NCI-H345 (cell line): ENCODE measurements at regions not wholly inside any gene's neighbourhood (a gene's known extent, or its start where the extent isn't known, plus 50 kb on each side); places are given as distances from the start of the nearest gene placed in this dataset.
"Not testable (repeated sequence)": the region's sequence is repeated elsewhere in the genome, so short reads cannot be mapped to it uniquely, and the experiment has no call there.

Source experiments
- DNase-seq: peaks from one replicate; lab custom pipeline; 2025; lab: John Stamatoyannopoulos, UW

- DNase-seq: no peak
These were observed 279.7 kb upstream of the TBL1XR1 start for GRCh38 chr3:177476921-177477435.

- no peak for DNase-seq
These were observed 281.0 kb upstream of the TBL1XR1 start for GRCh38 chr3:177478170-177478867.

DNA sequence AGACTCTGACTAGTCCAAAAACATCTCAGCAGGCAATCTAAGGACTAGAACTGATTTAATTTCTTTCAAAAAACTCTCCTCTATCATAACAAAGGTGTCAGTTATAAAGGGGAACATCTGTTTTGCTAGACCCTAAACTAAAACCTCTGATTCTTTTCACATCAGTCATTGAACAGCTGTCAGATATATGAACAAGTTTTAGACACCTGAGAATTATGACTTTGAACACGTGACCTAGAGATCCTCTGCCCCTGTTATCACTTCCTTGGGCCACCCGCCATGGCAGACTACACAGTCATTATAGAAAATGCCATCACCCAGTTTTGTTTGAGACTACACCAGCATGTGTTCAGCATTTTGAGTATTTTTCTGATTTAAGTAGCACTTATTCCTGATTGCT is 282.3 kb upstream of the TBL1XR1 start:
- DNase-seq: no peak

DNA sequence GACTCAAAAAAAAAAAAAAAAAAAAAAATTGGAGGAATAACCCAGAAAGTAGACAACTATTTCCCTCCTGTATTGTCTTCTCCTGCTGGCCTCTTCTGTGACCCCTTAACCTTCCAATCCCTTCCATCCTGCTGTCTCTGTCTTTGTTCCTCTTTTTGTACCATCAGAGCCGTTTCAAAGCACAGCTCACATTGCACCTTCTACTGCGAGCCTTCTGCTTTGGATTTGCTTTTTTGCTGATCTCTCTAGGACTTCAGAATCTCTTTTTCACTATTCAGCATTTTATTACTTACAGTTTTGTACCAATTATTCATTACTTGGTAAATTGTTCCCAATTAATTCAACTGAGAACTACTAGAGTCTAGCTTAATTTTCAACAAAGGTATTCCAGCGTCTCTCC is 284.0 kb upstream of the TBL1XR1 start:
- DNase-seq: no peak

- no peak for DNase-seq
These were observed 284.9 kb upstream of the TBL1XR1 start for GRCh38 chr3:177482048-177482691.

- DNase-seq: no peak
These were observed 286.1 kb upstream of the TBL1XR1 start for GRCh38 chr3:177483182-177483967.

GRCh38 chr3:177484206-177484605 is 286.9 kb upstream of the TBL1XR1 start:
- no peak for DNase-seq

GRCh38 chr3:177484926-177485325 is 287.6 kb upstream of the TBL1XR1 start:
- DNase-seq: no peak

DNA sequence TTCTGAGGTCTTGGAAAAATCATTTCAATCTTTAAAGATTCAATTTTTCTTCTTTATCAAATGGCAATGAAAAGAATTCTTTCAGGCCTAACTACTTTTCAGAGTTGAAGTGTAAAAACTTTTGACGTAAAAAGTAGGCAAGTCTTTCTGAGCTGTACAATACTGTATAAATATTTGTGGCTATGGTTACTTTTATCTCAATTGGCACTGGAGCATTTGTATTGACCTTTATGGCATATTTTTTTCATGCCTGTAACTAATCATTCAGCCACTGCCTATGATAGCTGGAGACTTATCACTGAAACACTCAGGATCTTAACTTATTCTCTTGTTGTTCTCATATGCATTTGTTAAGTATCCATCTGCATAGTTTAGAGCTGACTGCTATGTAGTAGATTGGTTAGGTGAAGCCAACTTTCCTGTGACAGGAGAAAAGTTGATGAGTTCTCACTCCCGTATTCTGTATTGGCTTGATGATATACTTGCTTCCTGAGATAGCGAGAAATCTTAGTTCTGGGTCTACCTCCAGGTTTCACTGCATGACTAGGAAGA is 290.4 kb upstream of the TBL1XR1 start:
- DNase-seq: no peak

DNA sequence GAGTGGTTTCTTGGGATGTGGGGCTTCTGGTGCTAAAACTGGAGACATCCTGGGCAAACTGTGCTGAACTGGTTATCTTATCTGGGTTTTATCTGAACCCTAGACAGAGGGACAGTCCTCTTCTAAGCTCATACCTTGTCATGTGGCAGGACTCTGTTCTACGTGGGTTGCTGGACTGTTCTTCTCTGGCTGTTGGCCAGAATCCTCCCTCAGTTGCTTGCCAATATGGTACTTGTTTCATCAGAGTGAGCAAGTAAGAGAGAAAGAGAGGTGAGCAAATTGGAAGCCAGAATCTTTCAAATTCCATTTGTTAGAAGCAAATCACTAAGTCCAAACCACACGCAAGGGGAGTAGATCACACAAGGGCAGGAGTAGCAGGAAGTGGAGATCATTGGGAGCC is 291.5 kb upstream of the TBL1XR1 start:
- no peak for DNase-seq

GRCh38 chr3:177490626-177491025 is 293.3 kb upstream of the TBL1XR1 start:
- DNase-seq: no peak

DNA sequence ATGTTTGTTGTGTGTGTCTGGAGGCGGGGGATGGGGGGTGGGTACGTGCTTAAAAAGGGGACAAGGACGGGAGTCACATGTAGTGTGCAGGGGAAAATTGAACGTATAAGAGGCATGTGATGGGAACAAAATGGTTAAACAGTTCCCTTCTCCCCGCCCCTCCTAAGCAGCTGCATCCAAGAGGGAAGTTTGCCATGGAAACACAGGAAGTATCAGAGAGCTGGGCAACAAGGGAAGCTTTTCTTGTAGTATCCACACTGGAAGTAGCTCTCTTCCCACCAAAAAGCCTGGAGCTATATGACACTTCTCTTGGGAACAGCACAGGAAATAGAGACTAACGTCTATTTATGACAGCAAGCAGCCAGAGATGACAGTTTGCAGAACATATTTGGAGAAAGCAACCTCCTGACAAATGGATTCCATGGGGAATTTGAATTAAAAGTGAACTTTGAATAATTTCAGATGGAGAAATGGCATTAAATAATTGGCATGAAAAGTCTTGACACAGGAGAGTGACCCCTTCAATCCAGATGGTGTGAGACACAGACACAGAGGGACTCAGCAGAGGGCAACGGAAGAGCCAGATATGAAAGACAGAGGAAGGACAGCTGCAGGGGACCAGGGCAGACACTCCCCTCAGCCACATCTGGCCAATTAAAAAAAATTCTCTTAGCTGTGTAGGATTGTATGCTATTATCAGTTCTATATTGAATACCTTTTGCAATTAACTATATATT is 294.2 kb upstream of the TBL1XR1 start:
- no peak for DNase-seq

DNA sequence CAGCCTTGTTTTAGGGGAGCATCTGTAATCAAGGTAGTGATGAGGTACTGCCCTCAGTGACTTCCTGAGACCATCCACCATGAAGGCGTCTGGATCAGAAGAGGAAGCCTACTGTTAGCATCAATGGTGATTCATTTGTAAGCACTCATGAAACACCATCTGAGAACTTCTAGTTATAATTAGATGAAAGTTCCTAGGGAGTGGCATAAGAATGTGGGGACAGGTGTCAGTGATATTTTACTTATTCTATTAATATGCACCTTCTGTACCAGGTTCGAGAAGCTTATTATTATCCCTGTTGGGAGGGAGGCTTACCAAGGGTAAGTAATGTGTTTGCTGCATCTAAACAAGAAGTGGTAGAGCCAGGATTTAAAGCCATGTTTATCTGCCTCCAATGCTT is 295.8 kb upstream of the TBL1XR1 start:
- DNase-seq: no peak

DNA sequence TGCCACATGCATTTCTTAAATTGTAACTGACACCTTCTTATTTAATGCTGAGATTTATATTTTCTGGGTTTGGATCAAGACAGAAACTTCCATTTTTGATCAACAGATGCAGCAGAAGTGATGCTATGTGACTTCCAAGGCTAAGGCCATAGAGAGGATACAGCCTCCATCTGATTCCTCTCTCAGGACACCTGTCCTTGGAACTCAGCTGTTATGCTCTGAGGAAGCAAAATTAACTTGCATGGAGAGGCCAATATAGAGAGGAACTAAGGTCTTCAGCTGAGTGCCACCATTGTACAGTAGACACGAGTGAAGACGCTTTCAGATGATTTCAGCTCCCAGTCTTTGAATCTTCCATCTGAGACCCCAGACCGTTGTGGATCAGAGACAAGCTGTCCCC is 296.9 kb upstream of the TBL1XR1 start:
- DNase-seq: no peak

GRCh38 chr3:177495566-177495965 is 298.3 kb upstream of the TBL1XR1 start:
- no peak for DNase-seq

GRCh38 chr3:177498037-177498857 is 301.0 kb upstream of the TBL1XR1 start:
- no peak for DNase-seq

- DNase-seq: not testable (repeated sequence)
These were observed 301.8 kb upstream of the TBL1XR1 start for GRCh38 chr3:177499039-177499438.

DNA sequence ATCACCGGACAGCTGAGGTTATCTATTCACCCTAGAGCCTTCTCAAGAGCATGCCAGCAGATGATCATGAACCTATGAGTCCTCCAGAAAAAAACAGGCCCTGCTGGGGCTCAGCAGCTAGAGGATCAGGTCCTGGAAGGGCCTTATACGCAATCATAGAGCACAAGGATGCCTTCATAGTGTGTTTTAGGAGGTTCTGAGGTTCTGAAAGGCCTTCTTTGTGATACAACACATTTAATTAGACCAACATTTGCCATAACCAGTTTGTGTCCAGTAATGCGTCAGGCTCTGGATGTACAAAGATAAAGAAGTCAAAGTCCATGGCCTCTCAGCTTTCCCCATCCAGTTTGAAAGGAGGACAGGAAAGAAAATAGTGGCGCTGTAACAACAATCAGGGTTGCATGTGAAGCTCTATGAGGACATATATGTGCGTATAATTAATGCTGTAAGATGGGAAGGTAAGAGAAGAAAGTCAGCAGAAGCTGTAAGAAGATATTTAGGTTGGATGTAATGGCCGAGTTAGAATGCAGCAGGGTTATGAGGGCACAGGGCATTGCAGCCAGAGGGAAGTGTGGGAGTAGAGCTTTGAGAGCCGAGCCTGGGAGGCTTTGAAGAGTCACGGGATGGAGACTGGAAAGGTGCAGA is 302.6 kb upstream of the TBL1XR1 start:
- no peak for DNase-seq

GRCh38 chr3:177510693-177511216 is 313.5 kb upstream of the TBL1XR1 start:
- DNase-seq: no peak
